Central memory CD4-positive, alpha-beta T cell (primary cell): ENCODE measurements at regions not wholly inside any gene's neighbourhood (a gene's known extent, or its start where the extent isn't known, plus 50 kb on each side); places are given as distances from the start of the nearest gene placed in this dataset.

ENCODE experiments used
- DNase-seq: peaks from one replicate; pipeline ENCODE4 v3.0.0; 2022

DNA sequence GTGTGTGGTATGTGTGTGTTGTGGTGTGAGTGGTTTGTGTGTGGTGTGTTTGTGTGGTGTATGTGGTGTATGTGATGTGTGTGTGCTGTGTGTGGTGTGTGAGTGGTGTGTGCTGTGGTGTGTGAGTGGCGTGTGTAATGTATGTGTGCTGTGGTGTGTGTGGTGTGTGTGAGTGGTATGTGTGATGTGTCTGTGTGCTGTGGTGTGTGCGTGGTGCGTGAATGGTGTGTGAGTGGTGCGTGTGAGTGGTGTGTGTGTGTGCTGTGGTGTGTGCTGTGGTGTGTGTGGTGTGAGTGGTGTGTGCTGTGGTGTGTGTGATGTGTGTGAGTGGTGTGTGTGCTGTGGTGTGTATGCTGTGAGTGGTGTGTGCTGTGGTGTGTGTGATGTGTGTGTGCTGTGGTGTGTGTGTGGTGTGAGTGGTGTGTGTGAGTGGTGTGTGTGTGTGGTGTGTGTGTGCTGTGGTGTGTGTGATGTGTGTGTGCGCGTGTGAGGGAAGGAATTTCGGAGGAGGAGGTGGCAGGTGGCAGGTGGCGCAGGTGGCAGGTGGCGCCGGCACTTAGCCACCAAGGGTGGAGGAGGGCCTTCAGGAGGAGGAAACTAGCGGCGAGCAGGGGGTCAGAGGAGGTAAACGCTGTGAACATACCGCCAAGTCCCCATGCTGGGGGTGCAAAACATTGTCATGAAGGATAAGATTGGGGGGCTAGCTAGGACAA is 191.8 kb downstream of the MELK start:
- no peak for DNase-seq

DNA sequence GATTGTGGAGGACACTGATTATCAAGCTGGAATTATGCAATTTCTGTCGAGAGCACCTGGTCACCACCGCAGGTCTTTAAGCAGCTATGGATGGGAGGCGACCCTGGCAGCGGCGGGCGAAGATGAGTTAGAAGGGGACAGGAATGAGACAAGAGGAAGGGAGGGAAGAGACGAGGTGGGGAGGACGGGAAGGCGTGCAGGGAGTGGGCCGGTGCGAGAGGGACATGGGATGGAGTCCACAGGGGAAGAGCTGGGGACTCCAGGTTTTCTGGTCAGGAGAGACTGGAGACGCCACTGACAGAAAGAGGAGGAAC is 192.3 kb downstream of the MELK start:
- DNase-seq, result no peak

- peak; percentile 90 for DNase-seq
These were observed 193.0 kb downstream of the MELK start for GRCh38 chr9:36765468-36766341.

DNA sequence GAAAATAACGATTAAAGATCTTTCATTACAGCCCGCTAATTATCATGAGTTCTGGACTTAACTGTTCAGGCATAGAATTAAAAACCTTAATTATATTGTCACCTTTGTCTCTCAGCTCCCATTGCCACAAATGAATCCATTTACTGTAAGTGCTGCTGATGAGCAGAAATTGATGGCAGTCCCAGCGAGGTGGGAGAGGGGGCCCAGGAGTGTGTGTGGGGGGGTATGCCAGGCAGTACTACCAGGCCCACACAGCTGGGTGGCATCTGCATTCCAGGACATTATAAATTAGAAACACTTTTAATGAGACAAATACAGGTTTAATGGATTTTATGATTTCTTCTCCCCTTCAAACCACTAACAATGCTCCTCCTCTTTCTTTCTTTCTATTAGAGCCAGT is 196.0 kb downstream of the MELK start:
- DNase-seq, result no peak

GRCh38 chr9:36770025-36770424 is 197.3 kb downstream of the MELK start:
- DNase-seq, result no peak

DNA sequence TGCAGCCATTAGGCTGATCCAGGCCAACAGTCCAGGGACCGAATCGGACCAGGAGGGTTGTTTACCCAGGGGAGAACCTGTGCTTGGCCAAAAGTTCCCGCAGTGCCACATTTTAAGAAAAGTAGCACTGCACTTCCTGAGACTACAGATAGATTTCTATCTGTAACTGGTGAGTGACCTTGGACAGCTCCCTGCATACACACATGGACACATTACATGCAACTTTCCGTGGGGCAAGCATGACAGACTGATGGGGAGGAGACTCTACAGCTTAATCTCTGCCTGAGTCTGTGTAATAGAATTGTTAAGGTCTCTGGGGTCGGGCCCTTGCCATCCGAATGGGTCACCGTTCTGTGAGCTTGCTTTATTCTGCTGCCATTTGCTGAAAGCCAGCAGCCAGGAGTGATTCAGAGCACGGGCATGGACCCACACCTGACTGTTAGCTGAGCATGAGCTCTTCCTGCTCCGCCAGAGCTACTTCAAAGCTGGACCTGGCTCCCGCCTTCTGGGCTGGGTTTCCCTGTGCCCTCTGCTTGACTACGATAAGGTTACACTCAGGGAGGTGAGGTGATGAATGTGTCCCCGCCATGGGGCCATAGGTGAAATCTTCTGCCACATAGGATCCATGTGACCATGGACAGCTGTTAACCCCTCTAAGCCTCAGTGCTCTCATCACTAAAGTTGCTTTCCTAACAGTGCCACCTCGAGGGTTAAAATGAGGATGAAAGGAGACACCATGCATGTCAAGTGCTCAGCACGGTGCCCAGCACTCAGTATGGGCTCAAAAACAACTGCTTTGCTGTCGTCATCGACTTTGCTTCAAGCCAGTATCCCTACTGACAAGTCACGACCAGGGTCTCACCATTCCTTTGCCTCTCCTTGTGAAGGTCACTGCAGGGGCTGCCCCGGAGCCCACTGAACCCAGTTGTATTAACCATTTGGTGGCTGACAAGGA is 200.0 kb downstream of the MELK start:
- no peak for DNase-seq

GRCh38 chr9:36778682-36779081 is 206.0 kb downstream of the MELK start:
- DNase-seq, result no peak

DNA sequence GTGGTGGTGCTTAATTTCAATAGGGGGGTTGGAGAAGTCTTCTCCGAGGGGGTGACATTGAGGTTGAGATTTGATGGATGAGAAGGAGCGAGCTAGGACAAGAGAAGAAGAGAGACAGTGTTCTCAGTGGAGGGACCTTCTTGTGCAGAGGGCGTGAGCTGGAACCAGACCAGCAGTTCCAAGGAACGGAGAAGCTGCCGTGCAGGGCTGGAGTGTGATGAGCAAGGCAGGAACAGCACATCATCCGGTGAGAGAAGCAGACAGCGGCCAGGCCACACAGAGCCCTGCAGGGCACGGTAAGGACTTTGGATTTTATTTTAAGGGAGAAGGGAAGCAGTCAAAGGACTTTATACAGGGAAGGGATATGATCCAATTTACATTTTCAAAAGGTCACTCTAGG is 206.9 kb downstream of the MELK start:
- DNase-seq, result no peak

- no peak for DNase-seq
These were observed 207.5 kb downstream of the MELK start for GRCh38 chr9:36780186-36780585.

DNA sequence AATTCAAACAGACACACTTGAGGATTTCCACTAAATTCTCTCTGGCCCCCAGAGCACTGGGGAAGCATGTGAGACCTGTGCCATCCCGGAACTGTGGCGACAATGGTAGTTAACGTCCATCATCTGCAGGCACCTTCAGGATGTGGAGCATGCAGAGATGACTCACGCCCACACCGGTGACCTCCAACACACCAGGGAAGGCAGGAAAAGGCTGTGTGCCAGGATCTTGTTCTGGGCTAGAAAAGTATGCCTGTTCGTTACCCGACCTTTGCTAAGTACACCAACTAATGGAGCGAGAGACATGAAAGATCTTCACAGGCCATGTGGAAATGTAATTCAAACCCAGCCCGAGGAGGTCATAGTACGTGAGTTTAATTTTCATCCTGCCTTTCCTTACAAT is 208.8 kb downstream of the MELK start:
- no peak for DNase-seq
